ENCODE measurements at regions not wholly inside any gene's neighbourhood (a gene's known extent, or its start where the extent isn't known, plus 50 kb on each side); places are given as distances from the start of the nearest gene placed in this dataset.

- H3K9me3 ChIP-seq (ENCODE audit: control insufficient read depth, insufficient read depth, low read depth, low read length): no peaks in the 10 kb centered on the region
- intact Hi-C loops (cut with micrococcal nuclease; ENCODE audit: unreplicated experiment) (no loop called here), in situ Hi-C loops (cut with HindIII; ENCODE audit: low pct_unique_long_range_greater_than_20kb, low sequenced_read_pairs) (no loop called here)
- no TSS peak for BruUV-seq (replicated peaks)
- TF ChIP-seq SIN3A (IDR thresholded peaks at IDR 0.05; ENCODE audit: borderline replicate concordance, insufficient read depth, low read depth, low read length): no peak
- TF ChIP-seq TCF7L2 (IDR thresholded peaks at IDR 0.05; ENCODE audit: low read depth, low read length): no peak
- TF ChIP-seq POLR2AphosphoS5 (IDR thresholded peaks at IDR 0.05; ENCODE audit: low read depth, low read length): no peak
- TF ChIP-seq REST (IDR thresholded peaks at IDR 0.05; ENCODE audit: insufficient read depth in 1 of 2, low read depth in 2 of 2, low read length in 1 of 2): no peak
- no peak for DNase-seq (ENCODE audit: low read depth, low spot score)
- H3K27ac ChIP-seq (ENCODE audit: low read length): no peak overlapping the region
- H3K36me3 ChIP-seq (ENCODE audit: control insufficient read depth, insufficient read depth, low read length): no peaks in the 10 kb centered on the region
- ChIA-PET POLR2A (no interaction called here), CTCF (no interaction called here)
- peaks cover 2% of the 10 kb centered on the region; the same call in 1 of the 2 replicates for H3K27me3 ChIP-seq (ENCODE audit: control insufficient read depth, insufficient read depth, low read length)
- no peak overlapping the region for H3K4me3 ChIP-seq (ENCODE audit: low read depth in 2 of 2, low read length in 2 of 2)
- ATAC-seq: no peak
- no peaks in the 10 kb centered on the region for H3K4me1 ChIP-seq (ENCODE audit: control insufficient read depth, insufficient read depth, low read length)
These were observed 167.8 kb upstream of the AJAP1 start for GRCh38 chr1:4486408-4487120.

GRCh38 chr1:4488018-4488417 is 166.4 kb upstream of the AJAP1 start:
- no peaks in the 10 kb centered on the region for H3K9me3 ChIP-seq (ENCODE audit: control insufficient read depth, insufficient read depth, low read depth, low read length)
- in situ Hi-C loops (cut with HindIII; ENCODE audit: low pct_unique_long_range_greater_than_20kb, low sequenced_read_pairs) (no loop called here), intact Hi-C loops (cut with micrococcal nuclease; ENCODE audit: unreplicated experiment) (no loop called here)
- CTCF ChIA-PET: no interaction called here
- peaks cover 2% of the 10 kb centered on the region; the same call in 1 of the 2 replicates for H3K27me3 ChIP-seq (ENCODE audit: control insufficient read depth, insufficient read depth, low read length)
- ATAC-seq (no peak), DNase-seq (ENCODE audit: low read depth, low spot score) (no peak)
- TF ChIP-seq POLR2AphosphoS5 (IDR thresholded peaks at IDR 0.05; ENCODE audit: low read depth, low read length): no peak
- TF ChIP-seq TCF7L2 (IDR thresholded peaks at IDR 0.05; ENCODE audit: low read depth, low read length): no peak
- no peak for TF ChIP-seq REST (IDR thresholded peaks at IDR 0.05; ENCODE audit: insufficient read depth in 1 of 2, low read depth in 2 of 2, low read length in 1 of 2)
- TF ChIP-seq SIN3A (IDR thresholded peaks at IDR 0.05; ENCODE audit: borderline replicate concordance, insufficient read depth, low read depth, low read length): no peak
- no peak for TF ChIP-seq CTCF (IDR thresholded peaks at IDR 0.05)
- no peaks in the 10 kb centered on the region for H3K4me1 ChIP-seq (ENCODE audit: control insufficient read depth, insufficient read depth, low read length)
- no peaks in the 10 kb centered on the region for H3K36me3 ChIP-seq (ENCODE audit: control insufficient read depth, insufficient read depth, low read length)
- H3K4me3 ChIP-seq (ENCODE audit: low read depth in 2 of 2, low read length in 2 of 2): no peak overlapping the region
- no TSS peak for BruUV-seq (replicated peaks)
- no peak overlapping the region for H3K27ac ChIP-seq (ENCODE audit: low read length)
- POLR2A ChIA-PET: no interaction called here

Data from Panc1 (cell line).